HepG2 (cell line): ENCODE measurements at regions not wholly inside any gene's neighbourhood (a gene's known extent, or its start where the extent isn't known, plus 50 kb on each side); places are given as distances from the start of the nearest gene placed in this dataset.

Experiments
- ARHGAP35 ChIP-seq: sonication (generic); formaldehyde crosslinking; IDR thresholded peaks from 2 replicates; pipeline ENCODE4 v1.9.0; 2022; ENCODE audit warnings: mild to moderate bottlenecking, inconsistent platforms, moderate library complexity, missing genetic modification reagents, borderline replicate concordance
- DNMT3B ChIP-seq: conservative IDR thresholded peaks from 2 replicates; pipeline ENCODE4 v1.6.1; 2016; ENCODE audit warnings: missing biosample characterization, control low read depth
- EP300 ChIP-seq, 3 experiments: sonication (generic) in 1 of 3; formaldehyde crosslinking in 1 of 3; IDR thresholded peaks; 2 replicates each; pipeline versions ENCODE4 v1.5.1 to v1.6.1; 2011 to 2020; ENCODE audit warnings: low read depth in 2 of 3, low read length in 2 of 3, borderline replicate concordance in 1 of 3, improper control_type of control experiment in 1 of 3, mild to moderate bottlenecking in 1 of 3, missing genetic modification reagents in 1 of 3, moderate library complexity in 1 of 3
- FOSL1 ChIP-seq: sonication (generic); formaldehyde crosslinking; IDR thresholded peaks from 2 replicates; pipeline ENCODE4 v1.9.0; 2021; ENCODE audit warnings: missing genetic modification reagents, borderline replicate concordance
- NCOR1 ChIP-seq: fragments of 200-600 bp; sonication (generic); IDR thresholded peaks from 2 replicates; pipeline ENCODE4 v1.7.0; 2017; ENCODE audit warnings: antibody characterized with exemption, low read length, borderline replicate concordance
- POLR2A ChIP-seq, 2 experiments: IDR thresholded peaks; 2 replicates each; pipeline ENCODE4 v1.6.1; 2011; ENCODE audit warnings: low read depth in 2 of 2, low read length in 2 of 2, mild to moderate bottlenecking in 1 of 2, moderate library complexity in 1 of 2; ENCODE audit not compliant: insufficient read depth in 1 of 2
- RBM22 ChIP-seq: fragments of 200-400 bp; formaldehyde crosslinking; optimal IDR thresholded peaks from 2 replicates; pipeline ENCODE3; 2017; ENCODE audit warnings: mild to moderate bottlenecking, low read length, moderate library complexity

DNA sequence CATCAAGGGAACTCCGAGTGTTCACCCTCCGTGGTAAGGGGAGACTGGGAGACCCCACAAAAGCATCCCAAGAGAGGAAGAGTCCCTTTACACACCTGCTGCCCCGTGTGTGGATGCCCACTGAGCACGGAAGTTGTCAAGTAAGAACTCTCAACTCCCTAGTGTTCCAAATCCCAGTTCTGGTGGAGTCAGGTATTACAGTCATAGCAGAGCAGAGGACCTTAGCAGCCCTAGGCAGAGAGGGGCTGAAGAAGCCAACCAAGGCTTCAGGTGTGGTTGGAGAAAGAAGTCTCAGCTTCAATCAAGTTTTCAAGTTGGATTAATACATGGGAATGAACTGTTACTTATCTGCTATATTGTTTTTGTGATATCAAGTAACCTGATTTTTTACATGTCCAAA is 512.5 kb downstream of the RNF144A start:
- no peak for TF ChIP-seq ARHGAP35 (CRISPR knock-in tag)
- no peak for TF ChIP-seq FOSL1 (CRISPR knock-in tag)
- TF ChIP-seq NCOR1 = no peak
- no peak for TF ChIP-seq DNMT3B (CRISPR knock-in tag)
- no peak for TF ChIP-seq RBM22
- no peak for TF ChIP-seq POLR2A (IDR thresholded peaks at IDR 0.05; ENCODE audit: insufficient read depth in 1 of 2, low read depth in 2 of 2, low read length in 2 of 2)
- no peak for TF ChIP-seq EP300 (IDR thresholded peaks at IDR 0.05; ENCODE audit: low read depth in 2 of 2, low read length in 2 of 2)
- no peak for TF ChIP-seq EP300 (CRISPR knock-in tag; IDR thresholded peaks at IDR 0.05; ENCODE audit: borderline replicate concordance)
